Tibial nerve (tissue), 4 donors: ENCODE measurements at regions not wholly inside any gene's neighbourhood (a gene's known extent, or its start where the extent isn't known, plus 50 kb on each side); places are given as distances from the start of the nearest gene placed in this dataset.
A peak's percentile ranks its signal among the peaks of the same experiment; 100 is the strongest.

Experiments used
- DNase-seq, 2 donors: peaks; one replicate each; pipeline ENCODE4 v3.0.0-alpha.2; 2019; ENCODE audit warnings: low spot score in 2 of 2
- H3K27ac ChIP-seq, 4 donors: fragments of 200-600 bp; sonication (generic) in 3 of 4; one replicate each; pipeline ENCODE4 v1.5.1; 2017 to 2019; ENCODE audit warnings: mild to moderate bottlenecking in 1 of 4
- H3K27me3 ChIP-seq, 2 donors: fragments of 200-600 bp; sonication (generic) in 1 of 2; one replicate each; pipeline versions ENCODE4 v1.5.1 to v1.6.0; 2017 to 2019
- H3K36me3 ChIP-seq, 3 donors: fragments of 200-600 bp; sonication (generic); one replicate each; pipeline ENCODE4 v1.5.1; 2018 to 2019
- H3K4me1 ChIP-seq, 4 donors: fragments of 200-600 bp; sonication (generic) in 3 of 4; one replicate each; pipeline ENCODE4 v1.5.1; 2017 to 2019
- H3K4me3 ChIP-seq, 4 donors: fragments of 200-600 bp; sonication (generic) in 3 of 4; one replicate each; pipeline ENCODE4 v1.5.1; 2017 to 2019; ENCODE audit warnings: mild to moderate bottlenecking in 1 of 4, moderate library complexity in 1 of 4
- H3K9me3 ChIP-seq, 4 donors: fragments of 200-600 bp; sonication (generic) in 3 of 4; one replicate each; pipeline ENCODE4 v1.5.1; 2017 to 2019
- CTCF ChIP-seq, 5 experiments: fragments of 200-600 bp in 3 of 5; fragments of 450-650 bp in 2 of 5; sonication (generic) in 3 of 5; IDR thresholded peaks; one replicate each; pipeline ENCODE4 v1.5.1; 2016 to 2019; ENCODE audit warnings: antibody characterized with exemption in 5 of 5, mild to moderate bottlenecking in 3 of 5, moderate library complexity in 2 of 5
- EP300 ChIP-seq, 2 donors: sonication (generic); formaldehyde crosslinking; IDR thresholded peaks; one replicate each; pipeline ENCODE4 v1.6.1; 2017; ENCODE audit warnings: antibody characterized with exemption in 2 of 2, mild to moderate bottlenecking in 1 of 2
- POLR2A ChIP-seq, 2 donors: fragments of 450-650 bp; IDR thresholded peaks; one replicate each; pipeline ENCODE4 v1.6.1; 2017; ENCODE audit warnings: antibody characterized with exemption in 2 of 2, mild to moderate bottlenecking in 2 of 2, moderate library complexity in 2 of 2
- WGBS, 2 donors: methylation state at CpG; one replicate each; pipeline ENCODE4 v1.1.5; 2018; 5-methylcytosine and 5-hydroxymethylcytosine counted together

- DNase-seq: peak in 1 of 2 donors; percentile 2
- Histone ChIP-seq H3K27me3 (no peaks in the 10 kb centered on the region), H3K36me3 (peaks cover 0 to 9% (median 0%) of the 10 kb centered on the region in 3 donors), H3K9me3 (no peaks in the 10 kb centered on the region), H3K27ac (no peak overlapping the region), H3K4me1 (no peaks in the 10 kb centered on the region), H3K4me3 (no peak overlapping the region)
- 76 to 82% methylated on average over 12 of the region's 12 CpGs for WGBS, 2 donors
- no peak for TF ChIP-seq POLR2A (IDR thresholded peaks at IDR 0.05)
- TF ChIP-seq EP300 (IDR thresholded peaks at IDR 0.05): no peak
- no peak for TF ChIP-seq CTCF (IDR thresholded peaks at IDR 0.05)
Observed at GRCh38 chr14:101037021-101037817, 133.7 kb upstream of the RTL1 start.

DNA sequence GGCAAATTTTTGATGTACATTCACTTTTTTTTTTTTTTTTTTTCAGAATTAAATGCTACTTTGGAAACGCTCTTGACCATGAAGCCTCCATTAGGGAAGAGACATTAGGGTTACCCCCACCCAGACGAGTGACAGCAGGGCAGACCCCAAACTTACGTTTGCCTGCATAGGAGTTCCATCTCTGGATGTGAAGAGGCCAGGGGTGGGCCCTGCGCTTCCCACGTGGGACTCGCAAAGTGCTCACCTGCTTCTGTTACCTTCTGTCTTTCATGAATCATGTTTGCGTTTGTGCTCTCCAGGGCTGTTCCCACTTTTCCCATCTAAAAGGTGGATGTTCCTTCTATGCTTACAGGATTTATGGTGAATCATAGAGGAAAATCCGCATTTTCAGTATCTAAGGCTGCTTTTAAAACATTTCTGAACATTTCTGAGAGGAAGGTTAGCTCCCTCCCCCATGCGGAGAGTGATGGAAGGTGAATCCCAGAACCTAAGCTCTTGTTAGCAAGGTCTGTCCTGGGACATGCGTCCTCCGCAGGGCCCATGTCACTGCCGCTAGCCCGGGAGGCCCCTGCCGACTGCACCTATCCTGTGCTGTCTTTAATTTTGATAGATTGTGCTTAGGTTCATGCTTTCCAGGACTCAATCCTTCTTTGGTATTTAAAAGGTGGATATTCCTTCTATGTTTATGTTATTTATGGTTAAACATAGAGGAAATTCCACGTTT is 135.7 kb upstream of the RTL1 start:
- Histone ChIP-seq H3K4me1 (no peaks in the 10 kb centered on the region), H3K9me3 (no peaks in the 10 kb centered on the region), H3K36me3 (peaks cover 0 to 15% (median 0%) of the 10 kb centered on the region in 3 donors), H3K27ac (no peak overlapping the region), H3K4me3 (no peak overlapping the region), H3K27me3 (no peaks in the 10 kb centered on the region)
- WGBS, 2 donors: 89 to 91% methylated on average over 15 of the region's 15 CpGs
- no peak for DNase-seq
- TF ChIP-seq EP300 (IDR thresholded peaks at IDR 0.05) (no peak), POLR2A (IDR thresholded peaks at IDR 0.05) (no peak), CTCF (IDR thresholded peaks at IDR 0.05) (no peak)

GRCh38 chr14:101039755-101040138 is 136.2 kb upstream of the RTL1 start:
- Histone ChIP-seq H3K27me3 (no peaks in the 10 kb centered on the region), H3K27ac (no peak overlapping the region), H3K9me3 (no peaks in the 10 kb centered on the region), H3K36me3 (peaks cover 0 to 21% (median 0%) of the 10 kb centered on the region in 3 donors), H3K4me1 (no peaks in the 10 kb centered on the region), H3K4me3 (no peak overlapping the region)
- DNase-seq: no peak
- no peak for TF ChIP-seq CTCF (IDR thresholded peaks at IDR 0.05)
- TF ChIP-seq EP300 (IDR thresholded peaks at IDR 0.05): no peak
- TF ChIP-seq POLR2A (IDR thresholded peaks at IDR 0.05): no peak
- 90 to 92% methylated on average over 15 of the region's 15 CpGs for WGBS, 2 donors

DNA sequence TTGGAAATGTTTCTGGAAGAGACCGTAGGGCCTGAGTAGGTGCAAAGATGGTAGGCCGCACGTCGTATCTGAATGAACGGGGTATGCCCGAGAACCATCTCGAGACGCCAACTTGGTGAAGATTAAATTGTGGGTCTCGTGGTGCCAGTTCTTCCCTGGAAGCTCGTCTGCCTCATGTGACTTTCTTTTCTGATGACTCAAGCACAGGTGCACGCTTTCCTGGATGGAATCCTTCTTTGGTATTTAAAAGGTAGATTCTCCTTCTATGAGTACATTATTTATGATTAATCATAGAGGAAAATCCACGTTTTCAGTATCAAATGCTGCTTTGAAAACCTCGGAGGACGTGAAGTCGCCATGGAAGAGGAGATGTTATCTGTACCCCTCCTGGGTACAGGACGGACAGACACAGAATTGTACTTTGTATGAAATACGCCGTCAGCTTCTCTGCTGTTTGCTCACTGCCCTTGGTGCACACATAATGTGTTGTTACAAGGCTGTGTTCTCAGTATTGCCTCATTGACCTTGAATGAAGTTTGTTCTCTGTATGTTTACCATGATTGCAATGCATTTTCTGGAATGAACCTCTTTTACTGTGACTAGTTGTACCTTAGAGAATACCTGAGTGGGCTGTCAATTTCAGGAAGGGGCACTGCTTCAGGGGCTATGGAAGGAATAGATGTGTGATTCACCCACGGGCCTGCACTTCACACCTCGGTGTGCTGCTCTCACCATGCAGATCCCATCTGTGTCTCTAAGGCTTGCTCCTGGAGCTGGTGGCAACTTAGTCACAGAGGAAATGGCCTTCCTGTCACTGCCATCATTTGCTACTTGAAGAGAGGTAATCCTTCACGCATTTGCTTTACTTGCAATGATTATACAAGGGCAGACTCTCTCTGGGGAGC is 137.3 kb upstream of the RTL1 start:
- TF ChIP-seq CTCF (IDR thresholded peaks at IDR 0.05) (no peak), POLR2A (IDR thresholded peaks at IDR 0.05) (no peak), EP300 (IDR thresholded peaks at IDR 0.05) (no peak)
- Histone ChIP-seq H3K4me1 (no peaks in the 10 kb centered on the region), H3K27me3 (no peaks in the 10 kb centered on the region), H3K27ac (no peak overlapping the region), H3K9me3 (no peaks in the 10 kb centered on the region), H3K36me3 (peaks cover 0 to 30% (median 0%) of the 10 kb centered on the region in 3 donors), H3K4me3 (no peak overlapping the region)
- WGBS, 2 donors: 85 to 86% methylated on average over 21 of the region's 21 CpGs
- DNase-seq: no peak
